Epithelial cell of proximal tubule (primary cell): ENCODE measurements at regions not wholly inside any gene's neighbourhood (a gene's known extent, or its start where the extent isn't known, plus 50 kb on each side); places are given as distances from the start of the nearest gene placed in this dataset.
A peak's percentile ranks its signal among the peaks of the same experiment; 100 is the strongest.

ENCODE experiments used
- DNase-seq: peaks from one replicate; pipeline ENCODE4 v3.0.0-alpha.2; 2011; ENCODE audit warnings: low read depth
- H3K4me3 ChIP-seq: 2 replicates; pipeline ENCODE4 v1.5.1; 2011; ENCODE audit warnings: low read depth, mild to moderate bottlenecking, low read length
- TF ChIP-seq, protein P1 (sequence below): conservative IDR thresholded peaks from 2 replicates; pipeline ENCODE4 v1.5.1; 2012; ENCODE audit warnings: low read depth, mild to moderate bottlenecking, low read length

DNA sequence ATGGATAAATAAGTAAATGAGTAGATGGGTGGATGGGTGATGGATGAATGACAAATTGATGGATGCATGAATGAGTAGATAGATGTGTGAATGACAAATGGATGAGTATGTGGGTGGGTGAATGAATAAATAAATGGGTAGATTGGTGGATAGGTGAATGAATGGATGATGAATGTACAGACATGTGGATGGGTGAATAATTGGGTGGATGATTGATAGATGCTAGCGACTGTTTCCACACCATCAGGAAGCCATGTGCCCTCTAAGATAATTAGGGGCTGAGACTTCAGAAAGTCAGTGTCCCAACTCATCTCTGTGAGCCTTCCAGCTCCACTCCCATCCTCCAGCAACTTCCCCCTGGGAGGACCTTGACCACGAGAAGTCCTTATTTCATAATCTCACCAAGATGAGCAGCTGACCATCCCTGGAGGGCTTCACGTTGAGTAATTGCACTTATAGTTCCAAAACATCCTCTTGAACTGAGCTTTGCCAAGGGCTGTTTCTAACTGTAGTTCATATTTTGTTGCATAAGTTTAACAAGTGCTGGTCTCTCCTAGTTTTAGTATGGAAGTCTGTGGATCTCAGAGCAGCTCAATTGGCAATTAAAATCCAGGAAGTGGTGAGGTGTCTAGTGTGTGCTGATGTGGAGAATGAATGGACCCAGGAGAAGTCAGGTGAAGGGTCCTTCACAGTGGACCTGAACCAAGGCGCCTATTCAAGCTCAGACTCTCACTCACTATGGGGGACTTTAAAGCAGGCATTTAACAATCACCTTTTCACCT lies 295.7 kb downstream of the ADGRD1 start:
- DNase-seq = peak; percentile 68
- TF ChIP-seq, protein P1, sequence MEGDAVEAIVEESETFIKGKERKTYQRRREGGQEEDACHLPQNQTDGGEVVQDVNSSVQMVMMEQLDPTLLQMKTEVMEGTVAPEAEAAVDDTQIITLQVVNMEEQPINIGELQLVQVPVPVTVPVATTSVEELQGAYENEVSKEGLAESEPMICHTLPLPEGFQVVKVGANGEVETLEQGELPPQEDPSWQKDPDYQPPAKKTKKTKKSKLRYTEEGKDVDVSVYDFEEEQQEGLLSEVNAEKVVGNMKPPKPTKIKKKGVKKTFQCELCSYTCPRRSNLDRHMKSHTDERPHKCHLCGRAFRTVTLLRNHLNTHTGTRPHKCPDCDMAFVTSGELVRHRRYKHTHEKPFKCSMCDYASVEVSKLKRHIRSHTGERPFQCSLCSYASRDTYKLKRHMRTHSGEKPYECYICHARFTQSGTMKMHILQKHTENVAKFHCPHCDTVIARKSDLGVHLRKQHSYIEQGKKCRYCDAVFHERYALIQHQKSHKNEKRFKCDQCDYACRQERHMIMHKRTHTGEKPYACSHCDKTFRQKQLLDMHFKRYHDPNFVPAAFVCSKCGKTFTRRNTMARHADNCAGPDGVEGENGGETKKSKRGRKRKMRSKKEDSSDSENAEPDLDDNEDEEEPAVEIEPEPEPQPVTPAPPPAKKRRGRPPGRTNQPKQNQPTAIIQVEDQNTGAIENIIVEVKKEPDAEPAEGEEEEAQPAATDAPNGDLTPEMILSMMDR = no peak
- no peak overlapping the region for H3K4me3 ChIP-seq

DNA sequence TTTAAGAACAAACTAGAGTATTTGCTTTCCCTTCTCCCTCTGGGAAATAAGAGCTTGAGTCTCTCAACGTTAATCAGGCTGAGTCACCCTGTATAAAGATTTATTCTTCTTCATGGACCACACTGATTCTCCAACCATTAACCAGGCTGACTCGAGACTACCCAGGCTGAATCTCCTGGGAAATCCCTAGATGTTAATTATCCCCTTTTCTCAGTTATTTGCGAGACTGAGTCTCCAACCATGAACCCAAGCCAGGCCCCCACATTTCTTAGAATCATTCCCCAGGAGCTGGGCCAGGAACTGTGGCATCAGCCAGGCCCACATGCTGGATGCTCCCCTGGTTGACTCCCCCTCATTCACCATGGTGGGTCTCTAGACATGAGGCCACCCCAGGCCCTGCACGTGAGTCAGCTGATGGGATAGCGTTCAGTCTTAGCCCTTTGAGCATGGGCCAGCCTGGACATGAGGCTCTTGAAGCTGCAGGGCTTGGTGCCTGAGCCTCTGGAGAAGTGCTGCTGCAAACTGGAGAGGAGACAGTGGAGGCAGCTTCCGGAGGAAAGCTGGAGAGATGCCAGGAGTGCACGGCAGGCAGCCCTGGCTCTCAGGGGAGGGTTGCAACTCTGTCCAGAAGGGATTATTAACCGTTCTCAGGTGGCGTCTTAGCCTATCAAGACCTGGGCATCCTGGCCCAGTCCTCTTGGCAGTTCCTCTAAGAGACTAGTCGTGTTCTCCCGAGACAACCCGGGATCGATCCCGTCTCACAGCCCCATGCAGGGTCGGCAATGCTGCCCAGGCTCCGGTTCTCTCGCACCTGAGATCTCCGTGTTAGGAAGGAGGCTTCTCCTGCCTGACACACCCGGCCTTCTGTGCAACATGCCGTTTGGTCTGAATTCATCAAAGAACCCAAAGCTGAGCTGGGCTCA lies 296.6 kb downstream of the ADGRD1 start:
- peak; percentile 91 for DNase-seq
- H3K4me3 ChIP-seq = no peak overlapping the region
- TF ChIP-seq, protein P1 = no peak

DNA sequence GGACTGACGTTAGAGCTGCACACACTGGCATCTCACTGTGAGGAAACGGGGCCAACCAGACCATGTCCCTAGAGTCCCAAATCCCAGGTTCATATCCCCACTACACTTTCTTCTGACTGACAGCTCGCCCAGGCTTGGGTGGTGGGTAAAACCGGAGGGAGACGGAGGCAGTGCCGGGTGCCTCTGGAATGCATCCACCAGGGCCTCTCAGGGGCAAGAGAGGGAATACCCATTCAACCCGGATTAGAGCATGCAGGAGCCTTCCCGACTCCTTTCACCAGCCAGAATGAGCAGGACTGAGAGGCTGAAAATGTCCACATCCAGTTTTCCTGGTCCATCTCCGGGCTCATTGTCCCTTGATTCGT lies 297.2 kb downstream of the ADGRD1 start:
- no peak for DNase-seq
- H3K4me3 ChIP-seq = no peak overlapping the region
- TF ChIP-seq, protein P1 = no peak

DNA sequence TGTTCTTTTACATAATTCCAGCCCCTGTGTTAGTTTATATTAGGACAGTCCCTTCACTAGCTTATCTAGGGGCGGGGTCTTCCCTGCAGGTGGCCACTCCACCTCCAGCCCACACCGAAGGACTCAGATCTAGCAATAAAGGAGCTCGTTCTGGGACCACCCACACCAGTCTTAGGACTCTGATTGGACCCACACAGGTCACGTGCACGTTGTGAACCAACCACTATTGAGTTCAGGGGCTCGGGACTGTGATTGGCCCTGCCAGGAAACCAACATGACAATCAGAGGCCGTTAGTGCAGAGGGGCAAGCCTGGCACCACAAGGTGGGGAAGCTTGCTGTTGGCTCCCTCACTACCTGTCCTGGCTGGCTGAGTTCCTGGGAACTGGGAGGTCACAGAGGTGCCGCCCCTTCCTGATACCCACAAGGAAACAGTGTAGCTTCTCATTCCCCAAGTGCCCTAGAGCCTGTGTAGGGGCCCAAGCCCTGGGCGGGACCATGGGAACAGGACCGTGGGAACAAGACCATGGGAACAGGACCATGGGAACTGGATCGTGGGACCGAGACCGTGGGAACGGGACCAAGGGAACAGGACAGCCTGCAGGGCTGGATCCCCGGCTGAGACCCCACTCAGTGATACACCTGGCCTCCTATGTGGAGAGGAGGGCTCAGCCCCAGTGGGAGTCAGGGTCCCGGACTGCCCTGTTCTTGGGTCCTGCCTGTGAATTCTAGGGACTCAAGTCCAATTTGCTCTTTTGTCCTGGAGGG lies 297.8 kb downstream of the ADGRD1 start:
- H3K4me3 ChIP-seq = no peak overlapping the region
- no peak for DNase-seq
- TF ChIP-seq, protein P1 = no peak

DNA sequence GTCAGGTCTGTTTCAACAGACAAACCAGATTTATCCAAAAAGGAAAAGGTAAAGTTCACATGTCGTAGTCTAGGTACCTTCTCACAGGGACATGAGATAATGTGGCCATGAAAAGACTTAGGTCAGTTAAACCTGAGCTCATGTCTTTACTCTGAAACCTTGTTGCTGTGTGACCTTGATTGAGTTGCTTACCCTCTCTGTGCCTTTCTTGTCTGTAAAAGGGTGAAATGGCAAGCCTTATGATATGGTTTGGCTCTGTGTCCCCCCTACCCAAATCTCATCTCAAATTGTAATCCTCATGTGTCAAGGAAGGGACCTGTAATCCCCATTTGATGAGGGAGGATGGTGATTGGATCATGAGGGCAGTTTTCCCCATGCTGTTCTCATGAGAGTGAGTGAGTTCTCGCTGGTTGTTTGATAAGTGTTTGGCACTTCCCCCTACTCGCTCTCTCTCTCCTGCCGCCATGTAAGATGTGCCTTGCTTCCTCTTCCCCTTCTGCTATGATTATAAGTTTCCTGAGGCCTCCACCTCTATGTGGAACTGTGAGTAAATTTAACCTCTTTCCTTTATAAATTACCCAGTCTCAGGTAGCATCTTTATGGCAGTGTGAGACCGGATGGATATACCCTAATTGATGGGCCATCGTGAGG lies 299.8 kb downstream of the ADGRD1 start:
- no peak for DNase-seq
- H3K4me3 ChIP-seq = no peak overlapping the region
- TF ChIP-seq, protein P1 = no peak

DNA sequence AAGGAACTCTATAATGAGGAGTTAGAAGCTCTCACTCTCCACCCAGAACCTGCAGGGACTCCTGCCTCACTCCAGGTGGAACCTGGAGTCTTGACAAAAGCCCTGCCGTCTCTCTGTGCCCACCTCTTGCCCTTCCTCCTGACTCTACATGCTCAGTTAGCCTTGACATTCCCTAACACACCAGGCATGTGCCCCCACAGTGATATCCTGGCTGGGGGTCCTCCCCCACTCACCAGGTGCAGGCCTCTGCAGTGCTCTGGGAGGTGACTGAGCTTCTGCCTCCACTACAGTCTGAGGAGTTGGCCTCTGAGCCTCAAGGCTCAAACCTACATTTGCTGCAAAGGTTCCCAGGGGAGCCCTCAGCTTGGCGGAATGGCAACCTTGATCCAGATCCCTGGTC lies 300.7 kb downstream of the ADGRD1 start:
- TF ChIP-seq, protein P1 = no peak
- no peak overlapping the region for H3K4me3 ChIP-seq
- no peak for DNase-seq
